A549 (cell line): ENCODE measurements at regions not wholly inside any gene's neighbourhood (a gene's known extent, or its start where the extent isn't known, plus 50 kb on each side); places are given as distances from the start of the nearest gene placed in this dataset.

ENCODE experiments used
- BHLHE40 ChIP-seq: IDR thresholded peaks from 2 replicates; pipeline ENCODE4 v1.6.1; 2012; ENCODE audit warnings: low read depth, low read length, inconsistent platforms
- CTCF ChIP-seq: fragments of >200 bp; sonication (Bioruptor Twin); formaldehyde crosslinking; IDR thresholded peaks from 3 replicates; pipeline ENCODE4 v1.5.1; 2016
- ESRRA ChIP-seq: fragments of 150-350 bp; IDR thresholded peaks from 2 replicates; pipeline ENCODE4 v1.6.1; 2014; ENCODE audit warnings: mild to moderate bottlenecking, low read length, borderline replicate concordance
- KDM1A ChIP-seq: fragments of 200-600 bp; sonication (generic); IDR thresholded peaks from 2 replicates; pipeline ENCODE4 v1.6.1; 2016; ENCODE audit warnings: low read depth, mild to moderate bottlenecking
- MAX ChIP-seq: IDR thresholded peaks from 2 replicates; pipeline ENCODE4 v1.6.1; 2012
- PBX3 ChIP-seq: IDR thresholded peaks from 2 replicates; pipeline ENCODE4 v1.6.1; 2012
- POLR2A ChIP-seq: IDR thresholded peaks from 2 replicates; pipeline ENCODE4 v1.6.1; 2012; ENCODE audit warnings: mild to moderate bottlenecking, low read length
- RFX5 ChIP-seq: fragments of 450-650 bp; IDR thresholded peaks from 2 replicates; pipeline ENCODE4 v1.7.1; 2014; ENCODE audit warnings: antibody characterized with exemption, mild to moderate bottlenecking, moderate library complexity
- SMC3 ChIP-seq: fragments of >200 bp; sonication (Bioruptor Twin); formaldehyde crosslinking; IDR thresholded peaks from 3 replicates; pipeline ENCODE4 v1.6.1; 2018; ENCODE audit warnings: inconsistent platforms
- USF2 ChIP-seq: fragments of 450-650 bp; IDR thresholded peaks from 2 replicates; pipeline ENCODE4 v1.6.1; 2014; ENCODE audit warnings: antibody characterized with exemption
- ZC3H11A ChIP-seq: fragments of 450-650 bp; IDR thresholded peaks from 2 replicates; pipeline ENCODE4 v1.6.1; 2014; ENCODE audit warnings: antibody characterized with exemption, mild to moderate bottlenecking

- TF ChIP-seq MAX (no peak), ZC3H11A (no peak), BHLHE40 (no peak), POLR2A (no peak), PBX3 (no peak), SMC3 (no peak), RFX5 (no peak), CTCF (no peak), KDM1A (no peak), ESRRA (no peak), USF2 (no peak)
These were observed 123.4 kb upstream of the PRR20A start for GRCh38 chr13:57017357-57017756.
